SKM-1 (cell line): ENCODE measurements at regions not wholly inside any gene's neighbourhood (a gene's known extent, or its start where the extent isn't known, plus 50 kb on each side); places are given as distances from the start of the nearest gene placed in this dataset.

Experiments used
- DNase-seq: peaks from one replicate; lab custom pipeline; 2025; ENCODE audit not compliant: unreplicated experiment; lab: John Stamatoyannopoulos, UW

- no peak for DNase-seq
Observed at GRCh38 chr5:2608391-2608790, 143.1 kb downstream of the IRX2 start.

- DNase-seq = no peak
Observed at GRCh38 chr5:2607598-2607997, 143.9 kb downstream of the IRX2 start.

- DNase-seq = no peak
Observed at GRCh38 chr5:2603272-2603575, 148.3 kb downstream of the IRX2 start.

GRCh38 chr5:2602451-2603271 is 148.8 kb downstream of the IRX2 start:
- DNase-seq = no peak

GRCh38 chr5:2598503-2598902 is 153.0 kb downstream of the IRX2 start:
- no peak for DNase-seq

GRCh38 chr5:2594701-2595100 is 156.8 kb downstream of the IRX2 start:
- no peak for DNase-seq

GRCh38 chr5:2592766-2593165 is 158.7 kb downstream of the IRX2 start:
- DNase-seq = no peak

GRCh38 chr5:2591777-2592453 is 159.6 kb downstream of the IRX2 start:
- no peak for DNase-seq

- no peak for DNase-seq
Observed at GRCh38 chr5:2588850-2589501, 162.5 kb downstream of the IRX2 start.

- no peak for DNase-seq
Observed at GRCh38 chr5:2587189-2588031, 164.1 kb downstream of the IRX2 start.

GRCh38 chr5:2586016-2586715 is 165.3 kb downstream of the IRX2 start:
- no peak for DNase-seq

GRCh38 chr5:2584579-2585269 is 166.8 kb downstream of the IRX2 start:
- DNase-seq = no peak

- DNase-seq = no peak
Observed at GRCh38 chr5:2582507-2582906, 169.0 kb downstream of the IRX2 start.

GRCh38 chr5:2582106-2582505 is 169.4 kb downstream of the IRX2 start:
- DNase-seq = no peak

- DNase-seq = no peak
Observed at GRCh38 chr5:2581418-2581817, 170.1 kb downstream of the IRX2 start.

GRCh38 chr5:2579126-2579525 is 172.4 kb downstream of the IRX2 start:
- DNase-seq = no peak

- no peak for DNase-seq
Observed at GRCh38 chr5:2577312-2578036, 174.0 kb downstream of the IRX2 start.

GRCh38 chr5:2576823-2577222 is 174.7 kb downstream of the IRX2 start:
- DNase-seq = no peak

- no peak for DNase-seq
Observed at GRCh38 chr5:2575871-2576270, 175.6 kb downstream of the IRX2 start.
